H9 (cell line): ENCODE measurements at regions not wholly inside any gene's neighbourhood (a gene's known extent, or its start where the extent isn't known, plus 50 kb on each side); places are given as distances from the start of the nearest gene placed in this dataset.

Source experiments
- DNase-seq: peaks from one replicate; pipeline ENCODE4 v3.0.0-alpha.2; 2017
- H2AFZ ChIP-seq: one replicate; pipeline ENCODE4 v1.6.1; 2013; ENCODE audit warnings: mild to moderate bottlenecking, low read length, control low read depth, moderate library complexity
- H2AK5ac ChIP-seq: 2 replicates; pipeline ENCODE4 v1.6.1; 2013; ENCODE audit warnings: low read length, control low read depth, mixed read lengths; ENCODE audit not compliant: insufficient read length
- H2BK120ac ChIP-seq: one replicate; pipeline ENCODE4 v1.6.1; 2013; ENCODE audit warnings: low read depth, mild to moderate bottlenecking, low read length, control low read depth, inconsistent platforms; ENCODE audit not compliant: poor library complexity, severe bottlenecking
- H2BK12ac ChIP-seq: 2 replicates; pipeline ENCODE4 v1.6.1; 2013; ENCODE audit warnings: low read length, control low read depth, mixed read lengths, low read depth; ENCODE audit not compliant: insufficient read length
- H2BK15ac ChIP-seq: 2 replicates; pipeline ENCODE4 v1.6.1; 2013; ENCODE audit warnings: low read depth, low read length, control low read depth
- H2BK20ac ChIP-seq: one replicate; pipeline ENCODE4 v1.6.1; 2013; ENCODE audit warnings: low read depth, mild to moderate bottlenecking, low read length, control low read depth, inconsistent platforms; ENCODE audit not compliant: poor library complexity, severe bottlenecking
- H2BK5ac ChIP-seq: 2 replicates; pipeline ENCODE4 v1.6.1; 2013; ENCODE audit warnings: low read length, control low read depth, mixed read lengths; ENCODE audit not compliant: insufficient read length
- H3K14ac ChIP-seq: 2 replicates; pipeline ENCODE4 v1.6.1; 2013; ENCODE audit warnings: low read length, control low read depth; ENCODE audit not compliant: insufficient read depth
- H3K18ac ChIP-seq: 2 replicates; pipeline ENCODE4 v1.6.1; 2013; ENCODE audit warnings: low read depth, mild to moderate bottlenecking, mixed read lengths, low read length, control low read depth; ENCODE audit not compliant: insufficient read length
- H3K23ac ChIP-seq: 2 replicates; pipeline ENCODE4 v1.6.1; 2013; ENCODE audit warnings: low read length, control low read depth, mixed read lengths, low read depth; ENCODE audit not compliant: insufficient read length
- H3K23me2 ChIP-seq: 2 replicates; pipeline ENCODE4 v1.6.1; 2013; ENCODE audit warnings: low read depth, mild to moderate bottlenecking, mixed read lengths, low read length, control low read depth; ENCODE audit not compliant: insufficient read length, poor library complexity, severe bottlenecking
- H3K27ac ChIP-seq: 2 replicates; pipeline ENCODE4 v1.5.1; 2013; ENCODE audit warnings: low read length, control low read depth, mixed read lengths, low read depth; ENCODE audit not compliant: insufficient read length
- H3K27me3 ChIP-seq: 2 replicates; pipeline ENCODE4 v1.6.1; 2013; ENCODE audit warnings: low read length, control low read depth, inconsistent platforms; ENCODE audit not compliant: insufficient read depth
- H3K4ac ChIP-seq: 2 replicates; pipeline ENCODE4 v1.6.1; 2013; ENCODE audit warnings: low read depth, mild to moderate bottlenecking, control low read depth, inconsistent platforms, low read length, moderate library complexity
- H3K4me1 ChIP-seq: 2 replicates; pipeline ENCODE4 v1.6.1; 2013; ENCODE audit warnings: low read length, control low read depth, inconsistent platforms; ENCODE audit not compliant: insufficient read depth
- H3K4me2 ChIP-seq: 2 replicates; pipeline ENCODE4 v1.6.1; 2013; ENCODE audit warnings: low read length, control low read depth, mixed read lengths; ENCODE audit not compliant: insufficient read length, insufficient read depth
- H3K56ac ChIP-seq: 2 replicates; pipeline ENCODE4 v1.6.1; 2013; ENCODE audit warnings: low read depth, mild to moderate bottlenecking, mixed read lengths, low read length, control low read depth; ENCODE audit not compliant: insufficient read length
- H3K79me1 ChIP-seq: 2 replicates; pipeline ENCODE4 v1.6.1; 2013; ENCODE audit warnings: low read depth, mild to moderate bottlenecking, moderate library complexity, low read length, control low read depth, inconsistent platforms; ENCODE audit not compliant: insufficient read depth, poor library complexity, severe bottlenecking
- H3K79me2 ChIP-seq: 2 replicates; pipeline ENCODE4 v1.6.1; 2013; ENCODE audit warnings: low read length, control low read depth, inconsistent platforms; ENCODE audit not compliant: insufficient read depth
- H3K9ac ChIP-seq: 2 replicates; pipeline ENCODE4 v1.6.1; 2013; ENCODE audit warnings: low read length, control low read depth, mixed read lengths; ENCODE audit not compliant: insufficient read length; ENCODE audit errors: extremely low read depth
- H3K9me3 ChIP-seq: one replicate; pipeline ENCODE4 v1.6.1; 2013; ENCODE audit warnings: low read depth, low read length, inconsistent platforms; ENCODE audit not compliant: control insufficient read depth
- H3T11ph ChIP-seq: one replicate; pipeline ENCODE4 v1.6.1; 2013; ENCODE audit warnings: mild to moderate bottlenecking, low read length, control low read depth, inconsistent platforms
- H4K20me1 ChIP-seq: one replicate; pipeline ENCODE4 v1.6.1; 2013; ENCODE audit not compliant: control insufficient read depth, insufficient read length, insufficient read depth
- H4K5ac ChIP-seq: 2 replicates; pipeline ENCODE4 v1.6.1; 2013; ENCODE audit warnings: low read depth, mild to moderate bottlenecking, mixed read lengths, low read length, control low read depth; ENCODE audit not compliant: insufficient read length
- H4K8ac ChIP-seq: replicated peaks from 2 replicates; pipeline ENCODE4 v1.6.1; 2013; ENCODE audit warnings: low read length, control low read depth, mixed read lengths, low read depth; ENCODE audit not compliant: insufficient read length
- H4K91ac ChIP-seq: 2 replicates; pipeline ENCODE4 v1.6.1; 2013; ENCODE audit warnings: low read depth, mild to moderate bottlenecking, moderate library complexity, mixed read lengths, low read length, control low read depth; ENCODE audit not compliant: insufficient read length
- H3K27ac Mint-ChIP-seq, 3 experiments: 2 replicates in 2 of 3; 3 replicates in 1 of 3; pipeline ENCODE4 v1.8.0; 2020 to 2021; ENCODE audit warnings: mixed read lengths in 3 of 3, mild to moderate bottlenecking in 1 of 3, moderate library complexity in 1 of 3
- H3K27me3 Mint-ChIP-seq: 2 replicates; pipeline ENCODE4 v1.8.0; 2021; ENCODE audit warnings: low read depth, mild to moderate bottlenecking, moderate library complexity, mixed read lengths
- H3K36me3 Mint-ChIP-seq, 3 experiments: 2 replicates in 2 of 3; 3 replicates in 1 of 3; pipeline ENCODE4 v1.8.0; 2020 to 2021; ENCODE audit warnings: low read depth in 3 of 3, mixed read lengths in 3 of 3; ENCODE audit not compliant: insufficient read depth in 1 of 3
- H3K4me1 Mint-ChIP-seq, 2 experiments: 2 replicates each; pipeline ENCODE4 v1.8.0; 2020; ENCODE audit warnings: mixed read lengths in 2 of 2
- H3K4me3 Mint-ChIP-seq, 2 experiments: 2 replicates in 1 of 2; 3 replicates in 1 of 2; pipeline ENCODE4 v1.8.0; 2020 to 2021; ENCODE audit warnings: mild to moderate bottlenecking in 2 of 2, mixed read lengths in 2 of 2, moderate library complexity in 1 of 2
- H3K9me3 Mint-ChIP-seq, 2 experiments: 2 replicates in 1 of 2; 3 replicates in 1 of 2; pipeline ENCODE4 v1.8.0; 2020; ENCODE audit warnings: mild to moderate bottlenecking in 2 of 2, mixed read lengths in 2 of 2, moderate library complexity in 1 of 2
- CTCF ChIP-seq: fragments of 200-600 bp; sonication (generic); conservative IDR thresholded peaks from 3 replicates; pipeline ENCODE4 v1.8.0; 2021; ENCODE audit warnings: antibody characterized with exemption, mild to moderate bottlenecking
- WGBS: extraction: QIAGEN DNeasy Blood & Tissue Kit; methylation state at CpG from one replicate; pipeline ENCODE4 v1.1.7; 2013; ENCODE audit warnings: missing lambda C conversion rate, low lambda C conversion rate, mixed read lengths; ENCODE audit not compliant: insufficient read length; ENCODE audit errors: extremely low coverage; 5-methylcytosine and 5-hydroxymethylcytosine counted together

DNA sequence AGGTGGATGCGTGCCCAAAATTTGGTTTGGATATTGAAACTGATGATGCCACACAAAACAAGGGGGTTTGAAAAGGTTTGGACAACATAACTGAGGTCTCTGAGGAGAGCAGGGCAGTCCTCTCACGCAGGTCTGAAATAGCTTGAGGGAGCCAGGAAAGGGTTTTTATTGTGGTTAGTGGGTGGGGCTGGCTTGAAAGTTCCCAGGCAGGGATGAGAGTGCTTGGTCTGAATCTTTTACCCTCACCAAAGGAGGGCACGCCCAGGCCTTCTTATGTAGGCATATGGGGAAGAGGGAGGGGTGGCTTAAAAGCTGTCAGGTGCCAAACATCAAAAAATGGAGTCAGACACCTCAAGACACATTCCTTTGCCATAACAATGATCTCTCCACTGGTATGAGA is 493.1 kb upstream of the CCDC196 start:
- Histone ChIP-seq H2AFZ (no peak overlapping the region), H3K79me1 (no peaks in the 10 kb centered on the region), H3K27ac (no peak overlapping the region), H4K91ac (no peak overlapping the region), H3T11ph (no peak overlapping the region), H2BK120ac (no peak overlapping the region), H3K4ac (no peak overlapping the region), H4K20me1 (no peaks in the 10 kb centered on the region), H2AK5ac (no peak overlapping the region), H3K79me2 (no peaks in the 10 kb centered on the region), H3K4me1 (no peaks in the 10 kb centered on the region; the same call in 1 of the 2 replicates), H2BK20ac (no peak overlapping the region), H3K4me2 (no peak overlapping the region), H2BK5ac (no peak overlapping the region), H4K5ac (no peak overlapping the region), H2BK12ac (no peak overlapping the region), H3K14ac (no peak overlapping the region), H4K8ac (no peak overlapping the region), H3K56ac (no peak overlapping the region), H3K27me3 (no peaks in the 10 kb centered on the region), H2BK15ac (no peak overlapping the region), H3K9ac (no peak overlapping the region), H3K23me2 (no peaks in the 10 kb centered on the region), H3K18ac (no peak overlapping the region), H3K23ac (no peak overlapping the region), H3K9me3 (peaks cover under 1% of the 10 kb centered on the region)
- H3K27ac Mint-ChIP-seq, result peak overlapping the region in 1 of 3 experiments; percentile 77; a peak in 3 of 7 replicates
- no peak for DNase-seq
- no peak for TF ChIP-seq CTCF
- peaks cover 6 to 14% of the 10 kb centered on the region in 2 experiments for H3K9me3 Mint-ChIP-seq
- peaks cover 26 to 30% of the 10 kb centered on the region in 2 experiments for H3K4me1 Mint-ChIP-seq
- no peaks in the 10 kb centered on the region for H3K27me3 Mint-ChIP-seq
- no peak overlapping the region for H3K4me3 Mint-ChIP-seq
- peaks cover 0 to 27% (median 6%) of the 10 kb centered on the region in 3 experiments; a peak in 3 of 7 replicates for H3K36me3 Mint-ChIP-seq
- no CpG with 5 or more reads among the region's 3 CpGs for WGBS
